ENCODE measurements at regions not wholly inside any gene's neighbourhood (a gene's known extent, or its start where the extent isn't known, plus 50 kb on each side); places are given as distances from the start of the nearest gene placed in this dataset.

DNA sequence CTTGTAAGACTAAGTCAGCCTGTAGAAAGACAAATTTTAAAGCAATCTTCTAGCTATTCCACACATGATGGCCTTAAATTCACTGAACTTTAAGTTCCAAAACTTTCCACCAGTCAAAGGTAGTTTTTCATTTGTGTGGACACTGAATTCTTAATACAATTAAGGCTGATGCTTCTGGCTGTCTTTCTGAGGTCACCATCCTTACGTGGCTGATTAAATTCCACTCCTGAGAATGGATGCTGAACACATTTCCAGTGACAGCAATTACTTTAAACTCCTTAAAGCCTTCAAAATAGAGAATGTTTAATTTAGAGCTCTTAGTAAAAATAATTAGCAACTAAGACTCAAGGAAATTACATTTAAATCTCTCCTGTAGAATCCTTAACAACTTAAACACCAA, 142.6 kb upstream of the COL1A2 start:
- H3K9me2 ChIP-seq (ENCODE audit: insufficient read depth) = no peaks in the 10 kb centered on the region
- no peak overlapping the region for H3K27ac ChIP-seq
- intact Hi-C loops (cut with micrococcal nuclease; ENCODE audit: unreplicated experiment) = no loop called here
- H3K79me2 ChIP-seq (ENCODE audit: low read depth) = no peaks in the 10 kb centered on the region
- H3K4me2 ChIP-seq = no peak overlapping the region
- H2AFZ ChIP-seq = no peak overlapping the region
- TF ChIP-seq, protein P1, sequence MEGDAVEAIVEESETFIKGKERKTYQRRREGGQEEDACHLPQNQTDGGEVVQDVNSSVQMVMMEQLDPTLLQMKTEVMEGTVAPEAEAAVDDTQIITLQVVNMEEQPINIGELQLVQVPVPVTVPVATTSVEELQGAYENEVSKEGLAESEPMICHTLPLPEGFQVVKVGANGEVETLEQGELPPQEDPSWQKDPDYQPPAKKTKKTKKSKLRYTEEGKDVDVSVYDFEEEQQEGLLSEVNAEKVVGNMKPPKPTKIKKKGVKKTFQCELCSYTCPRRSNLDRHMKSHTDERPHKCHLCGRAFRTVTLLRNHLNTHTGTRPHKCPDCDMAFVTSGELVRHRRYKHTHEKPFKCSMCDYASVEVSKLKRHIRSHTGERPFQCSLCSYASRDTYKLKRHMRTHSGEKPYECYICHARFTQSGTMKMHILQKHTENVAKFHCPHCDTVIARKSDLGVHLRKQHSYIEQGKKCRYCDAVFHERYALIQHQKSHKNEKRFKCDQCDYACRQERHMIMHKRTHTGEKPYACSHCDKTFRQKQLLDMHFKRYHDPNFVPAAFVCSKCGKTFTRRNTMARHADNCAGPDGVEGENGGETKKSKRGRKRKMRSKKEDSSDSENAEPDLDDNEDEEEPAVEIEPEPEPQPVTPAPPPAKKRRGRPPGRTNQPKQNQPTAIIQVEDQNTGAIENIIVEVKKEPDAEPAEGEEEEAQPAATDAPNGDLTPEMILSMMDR (conservative IDR thresholded peaks at IDR 0.05) = no peak
- TF ChIP-seq EZH2 (IDR thresholded peaks at IDR 0.05; ENCODE audit: low read depth) = no peak
- H4K20me1 ChIP-seq (ENCODE audit: insufficient read depth) = no peaks in the 10 kb centered on the region
- ChIA-PET POLR2A (ENCODE audit: unreplicated experiment) (no interaction called here), CTCF (no interaction called here)
- no peak for DNase-seq
- H3K4me3 ChIP-seq = no peak overlapping the region
- no peaks in the 10 kb centered on the region; the same call in 1 of the 2 replicates for H3K9me3 ChIP-seq (ENCODE audit: insufficient read depth, low read depth)
- H3F3A ChIP-seq (ENCODE audit: insufficient read depth, low read depth) = no peaks in the 10 kb centered on the region
- 0 out of 2 replicates have a peak, but pooled peaks cover 3% of the 10 kb centered on the region for H3K4me1 ChIP-seq (replicated peaks; ENCODE audit: insufficient read depth)
- no peaks in the 10 kb centered on the region for H3K36me3 ChIP-seq (ENCODE audit: low read depth)
- no TSS peak for BruUV-seq (replicated peaks)
- no peaks in the 10 kb centered on the region for H3K27me3 ChIP-seq (ENCODE audit: insufficient read depth, low read depth)

DNA sequence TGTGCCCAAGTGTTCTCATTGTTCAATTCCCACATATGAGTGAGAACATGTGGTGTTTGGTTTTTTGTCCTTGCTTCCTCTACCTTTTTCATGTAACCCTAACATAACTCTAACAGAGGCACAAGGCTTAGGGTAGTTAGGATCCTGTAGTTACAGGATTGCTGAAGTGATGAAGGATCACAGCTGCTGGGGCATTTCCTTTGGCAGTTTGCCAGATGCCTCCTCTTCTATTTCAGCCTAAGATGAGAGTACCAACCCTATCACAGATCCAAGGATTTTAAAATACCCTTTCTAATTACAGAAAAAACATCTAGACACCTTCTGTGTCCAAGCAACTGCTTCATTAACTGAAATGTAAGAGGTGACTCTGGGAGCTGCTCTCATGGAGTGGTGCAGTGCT, 141.7 kb upstream of the COL1A2 start:
- no peaks in the 10 kb centered on the region for H3K9me2 ChIP-seq (ENCODE audit: insufficient read depth)
- DNase-seq = no peak
- H3K79me2 ChIP-seq (ENCODE audit: low read depth) = no peaks in the 10 kb centered on the region
- no peaks in the 10 kb centered on the region for H3K27me3 ChIP-seq (ENCODE audit: insufficient read depth, low read depth)
- CTCF ChIA-PET = no interaction called here
- H3K4me3 ChIP-seq = no peak overlapping the region
- H3F3A ChIP-seq (ENCODE audit: insufficient read depth, low read depth) = no peaks in the 10 kb centered on the region
- 0 out of 2 replicates have a peak, but pooled peaks cover 3% of the 10 kb centered on the region for H3K4me1 ChIP-seq (replicated peaks; ENCODE audit: insufficient read depth)
- POLR2A ChIA-PET (ENCODE audit: unreplicated experiment) = no interaction called here
- intact Hi-C loops (cut with micrococcal nuclease; ENCODE audit: unreplicated experiment) = no loop called here
- H3K27ac ChIP-seq = no peak overlapping the region
- no peak overlapping the region for H3K4me2 ChIP-seq
- no peaks in the 10 kb centered on the region for H3K36me3 ChIP-seq (ENCODE audit: low read depth)
- H4K20me1 ChIP-seq (ENCODE audit: insufficient read depth) = no peaks in the 10 kb centered on the region
- H2AFZ ChIP-seq = no peak overlapping the region; the same call in 1 of the 2 replicates
- no peaks in the 10 kb centered on the region; the same call in 1 of the 2 replicates for H3K9me3 ChIP-seq (ENCODE audit: insufficient read depth, low read depth)
- no TSS peak for BruUV-seq (replicated peaks)
- TF ChIP-seq, protein P1 (conservative IDR thresholded peaks at IDR 0.05) = no peak
- no peak for TF ChIP-seq EZH2 (IDR thresholded peaks at IDR 0.05; ENCODE audit: low read depth)

DNA sequence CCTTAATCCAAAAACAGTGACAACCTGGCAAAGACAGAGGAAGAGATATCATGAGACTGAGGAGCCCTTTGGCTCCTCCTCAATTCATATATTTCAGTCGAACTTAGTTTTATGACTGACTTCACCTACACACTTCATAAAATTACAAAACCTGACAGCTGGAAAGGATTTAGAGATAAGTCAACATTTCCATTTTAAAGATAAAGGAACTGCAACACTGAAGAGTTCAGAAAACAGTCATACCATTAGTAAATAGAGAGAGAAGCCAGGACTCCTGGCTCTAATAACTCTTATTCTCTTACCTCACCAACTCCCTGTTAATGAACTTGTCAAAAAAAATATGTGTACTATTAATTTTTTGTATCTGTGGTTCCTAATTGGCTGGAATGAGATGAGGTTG, 141.0 kb upstream of the COL1A2 start:
- Histone ChIP-seq H3K36me3 (ENCODE audit: low read depth) (no peaks in the 10 kb centered on the region), H3F3A (ENCODE audit: insufficient read depth, low read depth) (no peaks in the 10 kb centered on the region), H3K4me1 (replicated peaks; ENCODE audit: insufficient read depth) (0 out of 2 replicates have a peak, but pooled peaks cover 3% of the 10 kb centered on the region), H3K27me3 (ENCODE audit: insufficient read depth, low read depth) (no peaks in the 10 kb centered on the region), H3K4me2 (no peak overlapping the region), H3K79me2 (ENCODE audit: low read depth) (no peaks in the 10 kb centered on the region), H2AFZ (no peak overlapping the region; the same call in 1 of the 2 replicates), H3K9me2 (ENCODE audit: insufficient read depth) (no peaks in the 10 kb centered on the region), H4K20me1 (ENCODE audit: insufficient read depth) (no peaks in the 10 kb centered on the region), H3K4me3 (no peak overlapping the region), H3K27ac (no peak overlapping the region), H3K9me3 (ENCODE audit: insufficient read depth, low read depth) (no peaks in the 10 kb centered on the region; the same call in 1 of the 2 replicates)
- BruUV-seq (replicated peaks) = no TSS peak
- ChIA-PET POLR2A (ENCODE audit: unreplicated experiment) (no interaction called here), CTCF (no interaction called here)
- TF ChIP-seq, protein P1 (conservative IDR thresholded peaks at IDR 0.05) = no peak
- no peak for TF ChIP-seq EZH2 (IDR thresholded peaks at IDR 0.05; ENCODE audit: low read depth)
- no peak for DNase-seq
- intact Hi-C loops (cut with micrococcal nuclease; ENCODE audit: unreplicated experiment) = no loop called here
